PC-9 (cell line): ENCODE measurements at regions not wholly inside any gene's neighbourhood (a gene's known extent, or its start where the extent isn't known, plus 50 kb on each side); places are given as distances from the start of the nearest gene placed in this dataset.

Source experiments
- BruUV-seq: library from RNA; stranded (reverse); fragments of 400-500 nt; replicated peaks from 2 replicates; lab custom pipeline; 2021; lab: Mats Ljungman, UMichigan
- CTCF ChIA-PET: fragments of 300-600 bp; sonication (Branson Sonifier 250); formaldehyde crosslinking; loops from one replicate; lab custom pipeline; 2022; ENCODE audit warnings: antibody characterized with exemption; lab: Charles Lee
- POLR2A ChIA-PET: fragments of 300-600 bp; sonication (Branson Sonifier 250); formaldehyde crosslinking; loops from one replicate; lab custom pipeline; 2022; ENCODE audit warnings: antibody characterized with exemption; ENCODE audit not compliant: unreplicated experiment; lab: Charles Lee
- DNase-seq, 2 experiments: peaks; one replicate each; pipeline versions ENCODE4 v3.0.0 to v3.0.0-alpha.2; 2015 to 2022; ENCODE audit warnings: mixed read lengths in 1 of 2
- H2AFZ ChIP-seq: fragments of 200-600 bp; sonication (generic); 2 replicates; pipeline ENCODE4 v1.8.1; 2017; ENCODE audit warnings: antibody characterized with exemption
- H3F3A ChIP-seq: fragments of 200-600 bp; sonication (generic); 2 replicates; pipeline ENCODE4 v1.8.1; 2017; ENCODE audit warnings: antibody characterized with exemption, mild to moderate bottlenecking, low read depth; ENCODE audit not compliant: insufficient read depth
- H3K27ac ChIP-seq: fragments of 200-600 bp; sonication (generic); 2 replicates; pipeline ENCODE4 v1.6.1; 2016; ENCODE audit warnings: mixed run types
- H3K27me3 ChIP-seq: fragments of 200-600 bp; sonication (generic); 2 replicates; pipeline ENCODE4 v1.6.1; 2016; ENCODE audit warnings: low read depth, mixed run types; ENCODE audit not compliant: insufficient read depth
- H3K36me3 ChIP-seq: fragments of 200-600 bp; sonication (generic); 2 replicates; pipeline ENCODE4 v1.6.1; 2016; ENCODE audit warnings: low read depth, mixed run types
- H3K4me1 ChIP-seq: fragments of 200-600 bp; sonication (generic); replicated peaks from 2 replicates; pipeline ENCODE4 v1.6.1; 2016; ENCODE audit warnings: mixed run types; ENCODE audit not compliant: insufficient read depth
- H3K4me2 ChIP-seq: fragments of 200-600 bp; sonication (generic); 2 replicates; pipeline ENCODE4 v1.6.1; 2017; ENCODE audit warnings: mixed run types
- H3K4me3 ChIP-seq: fragments of 200-600 bp; sonication (generic); 2 replicates; pipeline ENCODE4 v1.6.1; 2016; ENCODE audit warnings: mixed run types
- H3K79me2 ChIP-seq: fragments of 200-600 bp; sonication (generic); 2 replicates; pipeline ENCODE4 v1.6.1; 2017; ENCODE audit warnings: low read depth, mixed run types
- H3K9me2 ChIP-seq: fragments of 200-600 bp; sonication (generic); 2 replicates; pipeline ENCODE4 v1.8.1; 2017; ENCODE audit warnings: mild to moderate bottlenecking; ENCODE audit not compliant: insufficient read depth
- H3K9me3 ChIP-seq: fragments of 200-600 bp; sonication (generic); 2 replicates; pipeline ENCODE4 v1.8.1; 2016; ENCODE audit warnings: low read depth; ENCODE audit not compliant: insufficient read depth
- H4K20me1 ChIP-seq: fragments of 200-600 bp; sonication (generic); 2 replicates; pipeline ENCODE4 v1.8.1; 2017; ENCODE audit not compliant: insufficient read depth
- CTCF ChIP-seq: fragments of 200-600 bp; sonication (generic); conservative IDR thresholded peaks from 2 replicates; pipeline ENCODE4 v1.6.1; 2017; ENCODE audit warnings: mixed run types, antibody characterized with exemption, mild to moderate bottlenecking, moderate library complexity
- EZH2 ChIP-seq: fragments of 200-600 bp; sonication (generic); IDR thresholded peaks from 2 replicates; pipeline ENCODE4 v1.8.0; 2017; ENCODE audit warnings: antibody characterized with exemption, low read depth
- intact Hi-C: fragments of 100-400 bp; cut with micrococcal nuclease; formaldehyde crosslinking; loops from one replicate; pipeline ENCODE4 v1.10.0; 2022; ENCODE audit not compliant: unreplicated experiment

GRCh38 chr14:41378526-41378925, 228.2 kb upstream of the LRFN5 start:
- Histone ChIP-seq H3K4me2 (no peak overlapping the region), H3F3A (no peaks in the 10 kb centered on the region), H3K4me1 (no peaks in the 10 kb centered on the region), H3K27me3 (no peaks in the 10 kb centered on the region), H3K4me3 (no peak overlapping the region), H3K9me2 (no peaks in the 10 kb centered on the region), H3K9me3 (no peaks in the 10 kb centered on the region), H3K36me3 (no peaks in the 10 kb centered on the region), H3K27ac (no peak overlapping the region), H4K20me1 (no peaks in the 10 kb centered on the region), H3K79me2 (no peaks in the 10 kb centered on the region), H2AFZ (no peak overlapping the region)
- no peak for DNase-seq
- POLR2A ChIA-PET, result interaction anchor here (0.6 kb wide), 1 partner anchor 119 kb away, joined by 4 read pairs; no protein-coding TSS in a partner anchor
- no TSS peak for BruUV-seq
- no peak for TF ChIP-seq CTCF
- TF ChIP-seq EZH2, result no peak
- CTCF ChIA-PET, result no interaction called here
- intact Hi-C loops, result no loop called here

GRCh38 chr14:41377932-41378331, 228.7 kb upstream of the LRFN5 start:
- H4K20me1 ChIP-seq, result no peaks in the 10 kb centered on the region
- no peak for TF ChIP-seq CTCF
- no peak for TF ChIP-seq EZH2

GRCh38 chr14:41374092-41374491, 232.6 kb upstream of the LRFN5 start:
- Histone ChIP-seq H3K27me3 (no peaks in the 10 kb centered on the region), H3K9me3 (no peaks in the 10 kb centered on the region), H3K27ac (no peak overlapping the region), H3K4me2 (no peak overlapping the region), H3K36me3 (no peaks in the 10 kb centered on the region), H4K20me1 (no peaks in the 10 kb centered on the region), H3K9me2 (no peaks in the 10 kb centered on the region), H3K4me3 (no peak overlapping the region), H3K4me1 (no peaks in the 10 kb centered on the region), H3F3A (no peaks in the 10 kb centered on the region), H3K79me2 (no peaks in the 10 kb centered on the region), H2AFZ (no peak overlapping the region)
- intact Hi-C loops, result no loop called here
- DNase-seq, result no peak
- ChIA-PET CTCF (no interaction called here), POLR2A (no interaction called here)
- BruUV-seq, result no TSS peak
- no peak for TF ChIP-seq EZH2
- TF ChIP-seq CTCF, result no peak

More at GRCh38 chr14:41377932-41378331, 228.7 kb upstream of the LRFN5 start:
- Histone ChIP-seq H3K27ac (no peak overlapping the region), H3K79me2 (no peaks in the 10 kb centered on the region), H3K27me3 (no peaks in the 10 kb centered on the region), H3K4me1 (no peaks in the 10 kb centered on the region), H3K4me2 (no peak overlapping the region), H2AFZ (no peak overlapping the region), H3K9me2 (no peaks in the 10 kb centered on the region), H3K36me3 (no peaks in the 10 kb centered on the region), H3K9me3 (no peaks in the 10 kb centered on the region), H3F3A (no peaks in the 10 kb centered on the region), H3K4me3 (no peak overlapping the region)
- intact Hi-C loops, result no loop called here
- CTCF ChIA-PET, result no interaction called here
- POLR2A ChIA-PET, result interaction anchor here (0.6 kb wide), 1 partner anchor 120 kb away, joined by 4 read pairs; no protein-coding TSS in a partner anchor
- DNase-seq, result no peak
- no TSS peak for BruUV-seq
